Stomach (tissue), 4 donors: ENCODE measurements at regions not wholly inside any gene's neighbourhood (a gene's known extent, or its start where the extent isn't known, plus 50 kb on each side); places are given as distances from the start of the nearest gene placed in this dataset.

Source experiments
- CTCF ChIP-seq, 7 experiments: fragments of 450-650 bp in 4 of 7; fragments of 200-600 bp in 3 of 7; sonication (generic) in 3 of 7; IDR thresholded peaks; one replicate each; pipeline ENCODE4 v1.5.1; 2016 to 2019; ENCODE audit warnings: antibody characterized with exemption in 7 of 7, control low read depth in 2 of 7, mild to moderate bottlenecking in 1 of 7
- EP300 ChIP-seq: sonication (generic); formaldehyde crosslinking; IDR thresholded peaks from one replicate; pipeline ENCODE4 v1.6.1; 2017; ENCODE audit warnings: antibody characterized with exemption
- POLR2A ChIP-seq, 4 donors: fragments of 450-650 bp; IDR thresholded peaks; one replicate each; pipeline ENCODE4 v1.6.1; 2016; ENCODE audit warnings: antibody characterized with exemption in 4 of 4, control low read depth in 2 of 4, mild to moderate bottlenecking in 1 of 4, moderate library complexity in 1 of 4
- POLR2AphosphoS5 ChIP-seq, 3 donors: sonication (generic); formaldehyde crosslinking; IDR thresholded peaks; one replicate each; pipeline ENCODE4 v1.6.1; 2016; ENCODE audit warnings: antibody characterized with exemption in 3 of 3

GRCh38 chr2:153213022-153213421 is 265.5 kb downstream of the RPRM start:
- TF ChIP-seq CTCF (IDR thresholded peaks at IDR 0.05) = no peak
- no peak for TF ChIP-seq EP300
- no peak for TF ChIP-seq POLR2A (IDR thresholded peaks at IDR 0.05)
- TF ChIP-seq POLR2AphosphoS5 (IDR thresholded peaks at IDR 0.05) = no peak
